ENCODE measurements at regions not wholly inside any gene's neighbourhood (a gene's known extent, or its start where the extent isn't known, plus 50 kb on each side); places are given as distances from the start of the nearest gene placed in this dataset.

- TF ChIP-seq SP1 (IDR thresholded peaks at IDR 0.05) (no peak), SP1 (CRISPR knock-in tag; IDR thresholded peaks at IDR 0.05) (no peak), EZH2 (conservative IDR thresholded peaks at IDR 0.05; ENCODE audit: low read depth, low read length) (no peak), ZSCAN29 (CRISPR knock-in tag; conservative IDR thresholded peaks at IDR 0.05) (no peak)
- TF ChIP-seq, protein P1, sequence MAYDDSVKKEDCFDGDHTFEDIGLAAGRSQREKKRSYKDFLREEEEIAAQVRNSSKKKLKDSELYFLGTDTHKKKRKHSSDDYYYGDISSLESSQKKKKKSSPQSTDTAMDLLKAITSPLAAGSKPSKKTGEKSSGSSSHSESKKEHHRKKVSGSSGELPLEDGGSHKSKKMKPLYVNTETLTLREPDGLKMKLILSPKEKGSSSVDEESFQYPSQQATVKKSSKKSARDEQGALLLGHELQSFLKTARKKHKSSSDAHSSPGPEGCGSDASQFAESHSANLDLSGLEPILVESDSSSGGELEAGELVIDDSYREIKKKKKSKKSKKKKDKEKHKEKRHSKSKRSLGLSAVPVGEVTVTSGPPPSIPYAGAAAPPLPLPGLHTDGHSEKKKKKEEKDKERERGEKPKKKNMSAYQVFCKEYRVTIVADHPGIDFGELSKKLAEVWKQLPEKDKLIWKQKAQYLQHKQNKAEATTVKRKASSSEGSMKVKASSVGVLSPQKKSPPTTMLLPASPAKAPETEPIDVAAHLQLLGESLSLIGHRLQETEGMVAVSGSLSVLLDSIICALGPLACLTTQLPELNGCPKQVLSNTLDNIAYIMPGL (CRISPR knock-in tag; IDR thresholded peaks at IDR 0.05; ENCODE audit: borderline replicate concordance in 1 of 2, low read depth in 1 of 2), result no peak
Observed at GRCh38 chr4:54505996-54506395, 151.8 kb upstream of the KIT start.
